ENCODE measurements at regions not wholly inside any gene's neighbourhood (a gene's known extent, or its start where the extent isn't known, plus 50 kb on each side); places are given as distances from the start of the nearest gene placed in this dataset.

DNA sequence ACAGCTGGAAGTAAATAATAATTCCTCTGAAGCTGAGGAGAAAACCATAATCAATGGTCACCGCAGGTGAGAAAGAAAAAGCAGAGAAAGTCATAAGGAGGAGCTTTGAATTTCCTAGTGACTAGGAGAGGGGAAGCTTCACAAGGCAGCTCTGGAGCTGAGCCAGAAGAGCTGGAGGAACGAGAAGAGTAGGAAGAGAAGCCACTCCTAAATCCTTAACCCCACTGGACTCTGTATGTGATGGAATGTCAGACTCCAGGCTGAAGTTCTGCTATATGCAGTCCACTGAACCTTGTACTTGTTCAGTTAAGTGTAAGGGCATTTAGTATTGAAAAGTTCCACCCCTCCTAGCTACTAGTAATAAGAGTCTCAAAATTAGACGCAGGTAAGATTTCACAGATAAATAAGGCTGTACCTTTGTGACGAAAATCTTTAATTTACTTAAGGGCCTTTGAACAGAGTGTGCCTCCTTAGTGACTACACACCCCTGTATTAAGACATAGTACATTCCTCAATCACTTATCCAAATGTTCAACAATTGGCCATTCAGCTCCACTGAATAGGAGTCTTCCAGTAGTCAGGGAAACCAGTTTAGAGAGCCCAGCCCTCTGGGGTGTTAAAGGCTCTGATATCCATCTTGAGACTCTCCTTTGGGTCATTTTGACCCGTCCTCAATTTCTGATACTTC lies 71.4 kb upstream of the UFL1 start:
- Histone ChIP-seq H3K4me3 (no peak overlapping the region), H3K9me3 (no peaks in the 10 kb centered on the region), H3K4me1 (no peaks in the 10 kb centered on the region), H3K27ac (no peak overlapping the region), H3K36me3 (replicated peaks in 1 of 2; ENCODE audit: insufficient read depth in 1 of 2, low read depth in 2 of 2) (no peaks in the 10 kb centered on the region), H3K27me3 (no peaks in the 10 kb centered on the region)
- DNase-seq (no peak), ATAC-seq (no peak)
- intact Hi-C loops (cut with DNase I) = no loop called here
- WGBS, 2 donors = 36 to 49% methylated on average over 5 of the region's 5 CpGs
- TF ChIP-seq POLR2A (IDR thresholded peaks at IDR 0.05) = no peak
- TF ChIP-seq, protein P1, sequence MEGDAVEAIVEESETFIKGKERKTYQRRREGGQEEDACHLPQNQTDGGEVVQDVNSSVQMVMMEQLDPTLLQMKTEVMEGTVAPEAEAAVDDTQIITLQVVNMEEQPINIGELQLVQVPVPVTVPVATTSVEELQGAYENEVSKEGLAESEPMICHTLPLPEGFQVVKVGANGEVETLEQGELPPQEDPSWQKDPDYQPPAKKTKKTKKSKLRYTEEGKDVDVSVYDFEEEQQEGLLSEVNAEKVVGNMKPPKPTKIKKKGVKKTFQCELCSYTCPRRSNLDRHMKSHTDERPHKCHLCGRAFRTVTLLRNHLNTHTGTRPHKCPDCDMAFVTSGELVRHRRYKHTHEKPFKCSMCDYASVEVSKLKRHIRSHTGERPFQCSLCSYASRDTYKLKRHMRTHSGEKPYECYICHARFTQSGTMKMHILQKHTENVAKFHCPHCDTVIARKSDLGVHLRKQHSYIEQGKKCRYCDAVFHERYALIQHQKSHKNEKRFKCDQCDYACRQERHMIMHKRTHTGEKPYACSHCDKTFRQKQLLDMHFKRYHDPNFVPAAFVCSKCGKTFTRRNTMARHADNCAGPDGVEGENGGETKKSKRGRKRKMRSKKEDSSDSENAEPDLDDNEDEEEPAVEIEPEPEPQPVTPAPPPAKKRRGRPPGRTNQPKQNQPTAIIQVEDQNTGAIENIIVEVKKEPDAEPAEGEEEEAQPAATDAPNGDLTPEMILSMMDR (IDR thresholded peaks at IDR 0.05) = no peak

DNA sequence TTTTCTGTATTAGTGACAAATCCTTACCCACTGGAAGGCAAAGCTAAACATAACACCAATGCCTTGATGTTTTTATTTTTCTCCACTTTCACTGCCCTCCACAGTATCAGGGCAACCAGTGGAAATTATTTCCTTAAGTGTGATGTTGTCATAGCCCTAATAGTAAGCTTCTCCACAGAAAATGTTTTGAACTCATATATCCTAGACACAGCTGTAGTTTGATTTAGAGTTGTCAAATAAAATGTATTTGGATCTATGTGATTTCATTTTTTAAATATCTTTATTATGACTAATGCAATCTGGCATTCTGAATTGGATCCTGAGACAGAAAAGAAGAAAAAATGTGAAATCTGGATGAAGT lies 70.9 kb upstream of the UFL1 start:
- Histone ChIP-seq H3K4me1 (no peaks in the 10 kb centered on the region), H3K27ac (no peak overlapping the region), H3K9me3 (no peaks in the 10 kb centered on the region), H3K27me3 (no peaks in the 10 kb centered on the region), H3K4me3 (no peak overlapping the region), H3K36me3 (replicated peaks in 1 of 2; ENCODE audit: insufficient read depth in 1 of 2, low read depth in 2 of 2) (no peaks in the 10 kb centered on the region)
- TF ChIP-seq, protein P1 (IDR thresholded peaks at IDR 0.05) = no peak
- no peak for TF ChIP-seq POLR2A (IDR thresholded peaks at IDR 0.05)
- intact Hi-C loops (cut with DNase I) = no loop called here
- no peak for DNase-seq
- no peak for ATAC-seq

DNA sequence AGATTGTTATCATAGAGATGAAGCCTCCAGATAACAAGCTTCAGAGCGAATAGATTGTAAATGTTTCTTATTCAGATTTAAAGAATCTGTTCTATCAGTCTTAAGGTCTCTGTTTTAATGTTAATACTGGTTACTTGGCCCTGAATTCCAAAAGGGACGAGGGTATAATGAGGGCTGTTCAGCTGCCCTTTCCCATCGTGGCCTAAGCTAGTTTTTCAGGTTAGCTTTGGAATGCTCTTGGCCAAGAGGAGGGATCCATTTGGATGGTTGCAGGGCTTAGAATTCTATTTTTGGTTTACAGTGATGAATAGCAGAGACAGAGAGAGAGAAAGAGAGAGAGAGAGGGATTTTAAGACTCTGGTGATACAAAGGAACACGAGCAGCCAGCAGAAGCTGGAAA lies 62.8 kb upstream of the UFL1 start:
- no peak for TF ChIP-seq POLR2A (IDR thresholded peaks at IDR 0.05)
- TF ChIP-seq, protein P1 (IDR thresholded peaks at IDR 0.05) = no peak
- no peaks in the 10 kb centered on the region for H3K27me3 ChIP-seq
- intact Hi-C loops (cut with DNase I) = no loop called here
- no peak overlapping the region for H3K27ac ChIP-seq
- no peak for ATAC-seq
- WGBS, 2 donors = 64 to 76% methylated on average over 4 of the region's 4 CpGs
- H3K9me3 ChIP-seq = no peaks in the 10 kb centered on the region
- no peaks in the 10 kb centered on the region for H3K4me1 ChIP-seq
- DNase-seq = no peak
- H3K36me3 ChIP-seq (replicated peaks in 1 of 2; ENCODE audit: insufficient read depth in 1 of 2, low read depth in 2 of 2) = no peaks in the 10 kb centered on the region
- no peak overlapping the region for H3K4me3 ChIP-seq

DNA sequence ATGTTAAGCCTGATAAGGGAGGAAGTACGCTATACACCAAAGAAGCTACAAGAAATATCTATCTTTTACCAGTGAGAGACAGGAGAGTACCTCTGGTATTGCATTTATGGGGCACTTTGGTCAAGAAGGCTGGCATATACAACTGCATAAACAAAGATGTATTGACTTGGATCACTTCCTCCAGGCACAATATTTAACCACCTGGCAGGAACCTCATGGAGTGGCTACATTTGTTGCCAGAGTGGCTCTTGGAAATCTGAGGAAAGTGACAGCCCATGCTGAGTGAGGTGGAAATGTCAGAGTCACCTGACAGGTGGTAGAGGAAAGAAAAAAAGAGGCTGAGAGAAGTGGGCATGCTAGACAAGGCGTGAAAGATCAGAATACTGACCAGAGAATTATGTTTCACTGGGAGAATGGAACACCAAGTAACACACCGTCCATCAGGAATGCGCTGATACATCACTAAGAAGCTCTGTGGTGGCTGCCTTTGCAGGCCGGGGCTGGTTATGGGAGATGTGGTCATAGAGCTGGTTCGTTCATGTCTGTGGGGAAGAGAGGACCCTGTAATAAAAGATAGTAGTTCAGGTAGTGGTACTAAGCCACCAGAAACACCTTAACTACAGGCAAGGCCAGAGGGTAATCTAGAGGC lies 61.4 kb upstream of the UFL1 start:
- no peak for ATAC-seq
- H3K4me3 ChIP-seq = no peak overlapping the region
- H3K36me3 ChIP-seq (replicated peaks in 1 of 2; ENCODE audit: insufficient read depth in 1 of 2, low read depth in 2 of 2) = no peaks in the 10 kb centered on the region
- no peaks in the 10 kb centered on the region for H3K27me3 ChIP-seq
- no peak for TF ChIP-seq POLR2A (IDR thresholded peaks at IDR 0.05)
- TF ChIP-seq, protein P1 (IDR thresholded peaks at IDR 0.05) = no peak
- WGBS, 2 donors = 82 to 86% methylated on average over 6 of the region's 6 CpGs
- no peak for DNase-seq
- no peaks in the 10 kb centered on the region for H3K4me1 ChIP-seq
- intact Hi-C loops (cut with DNase I) = no loop called here
- no peaks in the 10 kb centered on the region for H3K9me3 ChIP-seq
- no peak overlapping the region for H3K27ac ChIP-seq

All from body of pancreas (tissue), 4 donors.